Stimulated activated CD8-positive, alpha-beta memory T cell treated with anti-CD3 and anti-CD28 coated beads, Interleukin-15, amount 100 ng/mL, for 48 hours (primary cell): ENCODE measurements at regions not wholly inside any gene's neighbourhood (a gene's known extent, or its start where the extent isn't known, plus 50 kb on each side); places are given as distances from the start of the nearest gene placed in this dataset.

Source experiments
- DNase-seq, 2 donors: peaks; one replicate each; pipeline ENCODE4 v3.0.0-alpha.2; 2020; ENCODE audit warnings: low read depth in 2 of 2

GRCh38 chr3:5270666-5271371 lies 83.3 kb downstream of the EDEM1 start:
- DNase-seq: no peak

- DNase-seq: no peak
Observed at GRCh38 chr3:5271372-5271683, 83.8 kb downstream of the EDEM1 start.

DNA sequence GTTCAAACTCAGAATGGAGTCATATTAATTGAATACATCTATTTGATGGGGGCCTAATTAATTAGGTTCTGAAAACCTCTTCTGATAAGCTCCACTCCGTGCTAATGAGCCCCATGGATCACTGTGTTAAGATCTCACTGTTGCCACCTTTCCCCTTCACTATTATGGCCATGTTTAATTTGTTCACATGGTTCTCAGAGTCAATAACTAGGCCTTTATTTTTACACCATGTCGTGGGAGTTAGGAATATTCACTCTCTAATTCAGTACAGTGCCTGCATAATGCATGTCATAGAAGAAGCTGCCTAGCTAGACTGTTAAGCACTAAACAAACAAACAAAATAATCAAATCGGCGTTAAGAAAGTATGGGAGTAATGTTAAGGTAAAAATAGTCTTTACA lies 84.9 kb downstream of the EDEM1 start:
- no peak for DNase-seq

GRCh38 chr3:5274091-5274490 lies 86.6 kb downstream of the EDEM1 start:
- no peak for DNase-seq

GRCh38 chr3:5275529-5275928 lies 88.0 kb downstream of the EDEM1 start:
- no peak for DNase-seq

- no peak for DNase-seq
Observed at GRCh38 chr3:5276934-5277333, 89.4 kb downstream of the EDEM1 start.

GRCh38 chr3:5277612-5278236 lies 90.2 kb downstream of the EDEM1 start:
- DNase-seq: no peak

DNA sequence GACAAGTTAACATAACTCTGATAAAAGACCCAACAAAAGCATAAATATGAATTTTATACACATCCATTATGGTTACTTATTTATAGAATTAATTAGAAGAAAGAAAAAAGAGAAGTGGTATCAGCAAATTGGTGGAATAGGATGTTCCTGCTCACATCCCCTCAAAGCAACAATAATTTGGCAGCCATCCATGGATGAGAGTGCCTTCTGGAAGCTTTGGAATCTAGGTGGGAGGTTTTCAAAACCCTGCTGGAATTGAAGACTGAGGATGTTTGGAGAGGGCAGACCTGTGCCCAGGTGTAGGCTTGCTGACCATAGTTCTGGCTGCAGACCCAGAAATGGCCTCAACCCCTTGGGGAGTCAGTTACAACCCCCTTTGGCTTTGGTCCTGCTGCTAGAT lies 91.2 kb downstream of the EDEM1 start:
- DNase-seq: no peak

DNA sequence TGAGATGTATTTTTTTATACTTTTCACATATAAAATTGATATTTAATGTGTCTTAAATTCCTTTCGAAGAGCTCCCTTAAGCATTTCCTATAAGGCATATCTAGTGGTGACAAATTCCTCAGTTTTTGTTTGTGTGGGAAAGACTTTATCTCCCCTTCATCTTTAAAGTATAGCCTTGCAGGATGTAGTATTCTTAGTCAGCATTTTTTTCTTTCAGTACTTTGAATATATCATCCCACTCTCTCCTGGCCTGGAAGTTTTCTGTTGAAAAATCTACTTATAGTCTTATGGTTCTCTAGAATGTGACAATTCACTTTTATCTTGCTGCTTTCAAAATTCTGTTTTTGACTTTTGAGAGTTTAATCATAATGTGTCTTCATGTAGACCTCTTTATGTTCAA lies 95.2 kb downstream of the EDEM1 start:
- no peak for DNase-seq

- no peak for DNase-seq
Observed at GRCh38 chr3:5285439-5285838, 97.9 kb downstream of the EDEM1 start.

DNA sequence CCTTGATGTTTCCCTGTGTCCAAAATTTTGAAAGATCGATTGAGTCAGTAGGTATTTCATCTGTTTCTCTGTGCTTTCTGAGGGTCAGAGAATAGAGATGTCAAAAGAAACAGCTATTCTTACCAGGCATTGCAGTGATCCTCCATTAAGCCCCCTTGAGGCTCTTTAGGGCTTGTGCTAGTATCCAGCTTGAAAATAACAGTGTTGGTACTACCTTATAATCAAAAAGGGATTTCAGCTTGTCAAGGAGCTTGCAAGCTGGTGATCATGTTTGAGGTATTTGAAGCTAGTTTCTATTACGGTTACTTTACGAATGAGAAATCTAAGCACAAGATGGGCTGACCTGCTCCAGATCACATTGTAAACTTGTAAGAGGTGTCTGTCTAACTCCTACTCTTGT lies 103.4 kb downstream of the EDEM1 start:
- DNase-seq: no peak

GRCh38 chr3:5292512-5292911 lies 105.0 kb downstream of the EDEM1 start:
- no peak for DNase-seq

GRCh38 chr3:5293207-5293606 lies 105.7 kb downstream of the EDEM1 start:
- no peak for DNase-seq

DNA sequence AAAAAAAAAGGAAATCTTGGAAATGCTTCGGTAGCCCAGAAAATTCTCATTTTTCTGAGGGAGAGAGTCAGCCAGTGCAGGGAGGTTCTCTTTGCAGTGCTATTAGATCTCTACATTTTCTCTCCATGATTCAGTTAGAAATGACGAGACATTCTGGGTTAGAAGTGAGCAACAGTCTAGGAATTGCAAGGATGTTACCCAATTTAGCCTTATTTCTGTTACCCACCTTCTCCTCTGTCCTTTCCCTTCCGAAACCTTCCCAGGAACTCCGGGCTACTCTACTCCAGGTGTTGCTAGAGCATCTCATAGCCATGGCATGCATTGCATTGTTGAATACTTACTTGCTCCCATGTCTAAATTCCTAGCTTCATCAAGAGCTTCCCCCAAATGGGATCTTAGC lies 106.8 kb downstream of the EDEM1 start:
- DNase-seq: no peak

- no peak for DNase-seq
Observed at GRCh38 chr3:5295191-5295690, 107.7 kb downstream of the EDEM1 start.

- DNase-seq: no peak
Observed at GRCh38 chr3:5296362-5296761, 108.9 kb downstream of the EDEM1 start.

- no peak for DNase-seq
Observed at GRCh38 chr3:5297895-5298294, 110.4 kb downstream of the EDEM1 start.

DNA sequence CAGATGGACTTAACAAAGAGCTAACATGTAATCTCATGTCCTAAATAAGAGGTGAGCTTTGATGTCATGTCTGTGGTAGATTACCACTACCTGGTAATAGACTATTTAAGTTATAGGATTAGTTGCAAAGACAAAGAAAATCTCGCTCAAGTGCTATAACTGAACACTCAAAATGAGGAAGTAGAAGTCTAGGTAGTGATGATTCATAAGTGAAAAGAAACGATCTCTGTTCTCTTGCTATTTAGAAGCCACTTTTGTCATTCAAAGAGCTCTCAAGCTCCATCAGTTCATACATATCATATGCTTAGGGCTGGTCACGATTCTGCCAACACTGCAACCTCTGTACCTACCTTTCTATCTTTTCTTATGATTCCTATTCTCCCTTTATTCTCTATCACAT lies 110.9 kb downstream of the EDEM1 start:
- no peak for DNase-seq

DNA sequence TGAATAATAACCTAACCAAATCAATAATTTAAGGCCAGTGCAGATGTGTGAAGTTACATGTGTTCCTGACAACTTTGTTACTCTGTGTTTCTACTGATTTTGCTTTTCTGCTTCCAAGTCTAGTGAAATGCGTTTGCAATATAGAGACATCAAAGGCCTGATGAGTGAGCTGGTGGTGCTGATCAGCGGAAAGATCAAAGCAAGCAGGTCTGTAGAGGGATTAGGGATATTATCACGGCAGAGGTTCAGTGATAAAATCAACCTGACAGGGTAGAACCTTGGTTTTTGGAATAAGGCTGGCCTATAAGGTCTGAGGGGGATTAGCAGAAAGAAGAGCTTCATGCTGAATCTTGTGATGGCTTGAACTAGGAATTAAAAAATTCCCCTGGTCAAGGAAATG lies 111.7 kb downstream of the EDEM1 start:
- no peak for DNase-seq

- DNase-seq: no peak
Observed at GRCh38 chr3:5300638-5301037, 113.1 kb downstream of the EDEM1 start.

GRCh38 chr3:5301651-5302297 lies 114.3 kb downstream of the EDEM1 start:
- no peak for DNase-seq

- no peak for DNase-seq
Observed at GRCh38 chr3:5302661-5303060, 115.2 kb downstream of the EDEM1 start.

DNA sequence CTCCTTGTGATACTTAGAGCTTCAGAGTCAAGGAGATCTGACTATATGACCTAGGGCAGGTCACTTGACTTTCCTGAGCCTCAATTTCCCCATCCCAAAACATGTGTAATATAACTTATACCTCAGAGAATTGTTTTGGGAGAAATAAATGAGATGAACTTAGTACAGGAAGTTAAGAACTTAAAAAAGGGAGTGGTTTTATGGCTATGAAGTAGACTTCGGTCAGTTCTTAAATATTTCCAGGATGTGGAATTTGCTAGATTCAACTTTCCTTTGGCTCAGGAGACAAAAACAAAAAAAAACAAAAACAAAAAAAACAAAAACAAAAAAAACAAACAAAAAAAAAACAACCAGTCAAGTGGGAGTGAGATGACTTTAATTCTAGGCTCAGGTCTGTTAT lies 116.7 kb downstream of the EDEM1 start:
- no peak for DNase-seq
